ENCODE measurements at regions not wholly inside any gene's neighbourhood (a gene's known extent, or its start where the extent isn't known, plus 50 kb on each side); places are given as distances from the start of the nearest gene placed in this dataset.

GRCh38 chr2:235170016-235170415 lies 218.2 kb downstream of the SH3BP4 start:
- TF ChIP-seq CTCF (IDR thresholded peaks at IDR 0.05) (no peak), POLR2A (IDR thresholded peaks at IDR 0.05) (no peak)

Data from testis (tissue), 2 donors.